CD4-positive, alpha-beta memory T cell (primary cell): ENCODE measurements at regions not wholly inside any gene's neighbourhood (a gene's known extent, or its start where the extent isn't known, plus 50 kb on each side); places are given as distances from the start of the nearest gene placed in this dataset.

Experiments used
- CTCF ChIA-PET: fragments of 350-600 bp; sonication (Branson Sonifier 250); formaldehyde crosslinking; loops from one replicate; lab custom pipeline; 2021; ENCODE audit warnings: inconsistent platforms; ENCODE audit not compliant: partially characterized antibody; lab: Charles Lee
- POLR2A ChIA-PET: fragments of 350-600 bp; sonication (Branson Sonifier 250); formaldehyde crosslinking; loops from one replicate; lab custom pipeline; 2021; ENCODE audit not compliant: partially characterized antibody; lab: Charles Lee
- DNase-seq, 5 donors: peaks; one replicate each; pipeline versions ENCODE4 v3.0.0 to v3.0.0-alpha.2; 2020 to 2022; ENCODE audit warnings: mixed read lengths in 1 of 5
- H3K27ac ChIP-seq: one replicate; pipeline ENCODE4 v1.7.0; 2013; ENCODE audit warnings: low read depth, low read length
- H3K27me3 ChIP-seq: 2 replicates; pipeline ENCODE4 v1.7.0; 2013; ENCODE audit warnings: mild to moderate bottlenecking, low read length, moderate library complexity; ENCODE audit not compliant: insufficient read depth
- H3K36me3 ChIP-seq: 2 replicates; pipeline ENCODE4 v1.7.0; 2013; ENCODE audit warnings: mild to moderate bottlenecking, low read length, moderate library complexity; ENCODE audit not compliant: insufficient read depth
- H3K4me1 ChIP-seq: 2 replicates; pipeline ENCODE4 v1.7.0; 2013; ENCODE audit warnings: mild to moderate bottlenecking, low read length, moderate library complexity; ENCODE audit not compliant: insufficient read depth
- H3K4me3 ChIP-seq, 2 donors: one replicate each; pipeline ENCODE4 v1.7.0; 2013; ENCODE audit warnings: low read length in 2 of 2, mild to moderate bottlenecking in 1 of 2
- H3K9me3 ChIP-seq, 2 donors: one replicate each; pipeline ENCODE4 v1.7.0; 2013; ENCODE audit warnings: low read length in 2 of 2, control low read depth in 1 of 2; ENCODE audit not compliant: control insufficient read depth in 1 of 2
- H3K27ac Mint-ChIP-seq, 7 donors: one replicate each; pipeline ENCODE4 v1.8.0; 2020 to 2021; ENCODE audit warnings: mixed read lengths in 7 of 7, mild to moderate bottlenecking in 6 of 7, inconsistent platforms in 3 of 7, moderate library complexity in 3 of 7
- H3K27me3 Mint-ChIP-seq, 2 donors: one replicate each; pipeline ENCODE4 v1.8.0; 2020 to 2021; ENCODE audit warnings: mixed read lengths in 2 of 2
- H3K36me3 Mint-ChIP-seq, 2 donors: one replicate each; pipeline ENCODE4 v1.8.0; 2020 to 2021; ENCODE audit warnings: mixed read lengths in 2 of 2, inconsistent platforms in 1 of 2, mild to moderate bottlenecking in 1 of 2
- H3K4me1 Mint-ChIP-seq, 4 donors: one replicate each; pipeline ENCODE4 v1.8.0; 2020 to 2021; ENCODE audit warnings: mixed read lengths in 4 of 4, mild to moderate bottlenecking in 1 of 4
- H3K4me3 Mint-ChIP-seq, 8 donors: one replicate each; pipeline ENCODE4 v1.8.0; 2020 to 2021; ENCODE audit warnings: mixed read lengths in 8 of 8, mild to moderate bottlenecking in 7 of 8, moderate library complexity in 6 of 8, inconsistent platforms in 3 of 8
- H3K9me3 Mint-ChIP-seq, 8 donors: one replicate each; pipeline ENCODE4 v1.8.0; 2020 to 2021; ENCODE audit warnings: mixed read lengths in 8 of 8, mild to moderate bottlenecking in 5 of 8, inconsistent platforms in 3 of 8, moderate library complexity in 1 of 8
- intact Hi-C: fragments of 100-400 bp; cut with micrococcal nuclease; formaldehyde crosslinking; loops from one replicate; pipeline ENCODE4 v1.15.1; 2023

DNA sequence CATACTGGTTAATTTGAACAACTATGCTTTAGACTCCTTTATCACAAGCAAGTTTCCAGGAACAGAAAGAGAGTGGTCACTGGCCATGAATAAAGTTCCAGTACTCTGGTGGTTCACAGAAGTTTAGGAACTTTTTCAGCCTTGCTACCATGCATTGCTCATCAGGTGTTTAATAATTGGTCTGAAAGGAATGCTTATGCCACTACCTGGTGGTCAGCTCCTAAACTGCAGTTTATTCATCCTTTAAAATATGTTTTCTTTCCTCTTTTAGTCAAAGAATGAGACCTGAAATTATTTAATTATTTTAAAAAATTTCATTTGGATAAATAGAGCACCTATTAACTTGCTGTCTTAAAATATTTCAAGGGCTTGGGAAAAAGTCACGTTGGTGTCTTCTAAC is 260.1 kb upstream of the OR4E1 start:
- peak in 2 of 5 donors; percentile 27 to 35 for DNase-seq
- H3K4me3 Mint-ChIP-seq = no peak overlapping the region
- H3K4me1 ChIP-seq = peaks cover 2% of the 10 kb centered on the region
- no peak overlapping the region for H3K4me3 ChIP-seq
- H3K27ac Mint-ChIP-seq = no peak overlapping the region
- H3K9me3 Mint-ChIP-seq = no peaks in the 10 kb centered on the region
- ChIA-PET CTCF (interaction anchor here (0.9 to 2.4 kb wide), 7 partner anchors 9 to 715 kb away, joined by 3 to 46 read pairs (median 4); no protein-coding TSS in a partner anchor), POLR2A (interaction anchor here (1.2 to 1.7 kb wide), 3 partner anchors 10 to 20 kb away, joined by 3 to 15 read pairs (median 4); no protein-coding TSS in a partner anchor)
- no peaks in the 10 kb centered on the region for H3K36me3 Mint-ChIP-seq
- H3K27ac ChIP-seq = no peak overlapping the region
- intact Hi-C loops = loop anchor here (1.0 to 2.0 kb wide), 2 partner anchors 15 to 65 kb away; no protein-coding TSS in a partner anchor
- H3K36me3 ChIP-seq = no peaks in the 10 kb centered on the region
- H3K4me1 Mint-ChIP-seq = peaks cover 0 to 8% (median 4%) of the 10 kb centered on the region in 4 donors
- no peaks in the 10 kb centered on the region for H3K9me3 ChIP-seq
- H3K27me3 ChIP-seq = no peaks in the 10 kb centered on the region
- peaks cover 0 to 2% of the 10 kb centered on the region in 2 donors for H3K27me3 Mint-ChIP-seq

DNA sequence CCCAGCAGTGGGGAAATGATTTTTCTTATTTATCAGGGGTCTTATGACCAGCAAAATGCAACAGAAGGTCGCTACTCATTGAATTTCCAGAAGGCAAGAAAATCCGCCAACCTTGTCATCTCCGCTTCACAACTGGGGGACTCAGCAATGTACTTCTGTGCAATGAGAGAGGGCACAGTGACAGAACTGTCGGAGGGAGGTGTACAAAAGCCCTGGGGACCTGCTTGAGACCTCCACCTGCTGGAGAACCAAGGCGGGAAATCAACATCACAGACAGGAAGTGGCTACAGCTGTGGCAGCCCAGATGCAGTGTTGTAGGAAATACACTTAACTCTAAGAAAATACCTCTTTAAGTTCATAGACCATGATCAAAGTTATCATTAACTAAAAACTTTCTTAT is 250.9 kb upstream of the OR4E1 start:
- Mint-ChIP-seq H3K36me3 (no peaks in the 10 kb centered on the region), H3K27ac (peak overlapping the region; percentile 69 to 96 (median 87)), H3K4me3 (peak overlapping the region; percentile 65 to 87 (median 78)), H3K4me1 (peaks cover 30 to 54% (median 43%) of the 10 kb centered on the region in 4 donors), H3K9me3 (peaks cover 0 to 2% (median 0%) of the 10 kb centered on the region in 8 donors), H3K27me3 (no peaks in the 10 kb centered on the region)
- Histone ChIP-seq H3K27me3 (no peaks in the 10 kb centered on the region), H3K9me3 (no peaks in the 10 kb centered on the region), H3K4me1 (peaks cover 60% of the 10 kb centered on the region), H3K27ac (peak overlapping the region; percentile 46), H3K36me3 (no peaks in the 10 kb centered on the region), H3K4me3 (peak overlapping the region in 1 of 2 donors; percentile 28)
- POLR2A ChIA-PET = interaction anchor here (1.2 to 3.4 kb wide), 2 partner anchors 9 to 613 kb away, joined by 4 to 12 read pairs; no protein-coding TSS in a partner anchor
- intact Hi-C loops = loop anchor here (1.0 to 2.0 kb wide), 3 partner anchors 11 to 56 kb away; no protein-coding TSS in a partner anchor
- DNase-seq = peak; percentile 61 to 82 (median 69)
- CTCF ChIA-PET = interaction anchor here (1.5 to 7.7 kb wide), 3 partner anchors 9 to 17 kb away, joined by 4 to 47 read pairs (median 5); no protein-coding TSS in a partner anchor

DNA sequence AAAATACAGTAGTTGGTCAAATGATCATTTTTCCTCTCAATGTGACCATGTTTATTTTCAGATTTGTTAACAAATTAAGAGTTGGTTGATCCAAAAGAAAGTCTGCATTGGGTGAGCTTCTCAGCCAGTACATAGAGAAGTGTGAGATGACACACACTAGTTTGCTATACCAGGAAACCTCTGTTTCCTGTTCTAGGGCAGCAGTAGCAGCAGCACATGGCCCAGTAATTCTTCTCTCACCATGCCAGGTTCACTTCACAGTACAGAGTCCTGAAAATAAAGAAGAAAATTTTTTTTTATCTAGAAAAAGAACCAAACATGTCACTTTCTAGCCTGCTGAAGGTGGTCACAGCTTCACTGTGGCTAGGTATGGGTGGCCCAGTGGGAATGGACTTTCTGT is 250.2 kb upstream of the OR4E1 start:
- peaks cover 32 to 58% (median 46%) of the 10 kb centered on the region in 4 donors for H3K4me1 Mint-ChIP-seq
- peak overlapping the region; percentile 67 to 96 (median 87) for H3K27ac Mint-ChIP-seq
- intact Hi-C loops = loop anchor here (1.0 to 2.0 kb wide), 3 partner anchors 11 to 55 kb away; no protein-coding TSS in a partner anchor
- H3K36me3 ChIP-seq = no peaks in the 10 kb centered on the region
- no peaks in the 10 kb centered on the region for H3K27me3 ChIP-seq
- CTCF ChIA-PET = interaction anchor here (1.0 to 7.7 kb wide), 4 partner anchors 11 to 646 kb away, joined by 4 to 47 read pairs (median 4); no protein-coding TSS in a partner anchor
- H3K36me3 Mint-ChIP-seq = no peaks in the 10 kb centered on the region
- H3K4me3 Mint-ChIP-seq = peak overlapping the region in 7 of 8 donors; percentile 65 to 87 (median 77)
- peak overlapping the region; percentile 46 for H3K27ac ChIP-seq
- H3K4me3 ChIP-seq = peak overlapping the region in 1 of 2 donors; percentile 28
- H3K9me3 Mint-ChIP-seq = peaks cover 0 to 2% (median 0%) of the 10 kb centered on the region in 8 donors
- no peaks in the 10 kb centered on the region for H3K27me3 Mint-ChIP-seq
- H3K4me1 ChIP-seq = peaks cover 66% of the 10 kb centered on the region
- POLR2A ChIA-PET = interaction anchor here (0.6 to 3.4 kb wide), 14 partner anchors 10 to 646 kb away, joined by 3 to 12 read pairs (median 3); no protein-coding TSS in a partner anchor
- no peaks in the 10 kb centered on the region for H3K9me3 ChIP-seq
- DNase-seq = peak; percentile 41 to 69 (median 48)

GRCh38 chr14:21921453-21921852 is 247.8 kb upstream of the OR4E1 start:
- H3K9me3 ChIP-seq = no peaks in the 10 kb centered on the region
- no peak overlapping the region for H3K4me3 ChIP-seq
- peaks cover 0 to 2% (median 0%) of the 10 kb centered on the region in 8 donors for H3K9me3 Mint-ChIP-seq
- DNase-seq = no peak
- ChIA-PET POLR2A (interaction anchor here (1.6 to 5.1 kb wide), 4 partner anchors 616 to 648 kb away, joined by 5 to 42 read pairs (median 12); no protein-coding TSS in a partner anchor), CTCF (interaction anchor here (0.8 to 7.7 kb wide), 5 partner anchors 9 to 629 kb away, joined by 3 to 47 read pairs (median 8); no protein-coding TSS in a partner anchor)
- H3K36me3 Mint-ChIP-seq = no peaks in the 10 kb centered on the region
- H3K4me1 ChIP-seq = peaks cover 80% of the 10 kb centered on the region
- intact Hi-C loops = no loop called here
- no peaks in the 10 kb centered on the region for H3K36me3 ChIP-seq
- peak overlapping the region in 1 of 8 donors; percentile 30 for H3K4me3 Mint-ChIP-seq
- H3K4me1 Mint-ChIP-seq = peaks cover 38 to 76% (median 53%) of the 10 kb centered on the region in 4 donors
- H3K27me3 Mint-ChIP-seq = no peaks in the 10 kb centered on the region
- H3K27ac Mint-ChIP-seq = peak overlapping the region in 5 of 7 donors; percentile 8 to 73 (median 41)
- no peak overlapping the region for H3K27ac ChIP-seq
- H3K27me3 ChIP-seq = no peaks in the 10 kb centered on the region

- Histone ChIP-seq H3K4me1 (peaks cover 64% of the 10 kb centered on the region), H3K4me3 (peak overlapping the region in 1 of 2 donors; percentile 0), H3K27me3 (no peaks in the 10 kb centered on the region), H3K9me3 (no peaks in the 10 kb centered on the region), H3K27ac (peak overlapping the region; percentile 35), H3K36me3 (no peaks in the 10 kb centered on the region)
- POLR2A ChIA-PET = interaction anchor here (0.8 to 5.1 kb wide), 12 partner anchors 16 to 652 kb away, joined by 3 to 42 read pairs (median 6); no protein-coding TSS in a partner anchor
- peaks cover 18 to 65% (median 38%) of the 10 kb centered on the region in 4 donors for H3K4me1 Mint-ChIP-seq
- H3K27ac Mint-ChIP-seq = peak overlapping the region; percentile 44 to 95 (median 58)
- intact Hi-C loops = loop anchor here (1.0 to 5.0 kb wide), 6 partner anchors 15 to 652 kb away; no protein-coding TSS in a partner anchor
- H3K4me3 Mint-ChIP-seq = peak overlapping the region; percentile 55 to 86 (median 82)
- H3K27me3 Mint-ChIP-seq = no peaks in the 10 kb centered on the region
- CTCF ChIA-PET = interaction anchor here (0.7 to 4.8 kb wide), 28 partner anchors 9 to 652 kb away, joined by 3 to 46 read pairs (median 4); no protein-coding TSS in a partner anchor
- no peaks in the 10 kb centered on the region for H3K36me3 Mint-ChIP-seq
- H3K9me3 Mint-ChIP-seq = peaks cover 0 to 2% (median 0%) of the 10 kb centered on the region in 8 donors
- peak; percentile 52 to 63 (median 60) for DNase-seq
Observed at GRCh38 chr14:21917699-21918436, 244.2 kb upstream of the OR4E1 start.

GRCh38 chr14:21915826-21916225 is 242.2 kb upstream of the OR4E1 start:
- peaks cover 53% of the 10 kb centered on the region for H3K4me1 ChIP-seq
- Mint-ChIP-seq H3K4me1 (peaks cover 17 to 61% (median 36%) of the 10 kb centered on the region in 4 donors), H3K36me3 (no peaks in the 10 kb centered on the region), H3K27ac (peak overlapping the region in 6 of 7 donors; percentile 29 to 85 (median 66)), H3K4me3 (peak overlapping the region in 2 of 8 donors; percentile 43 to 57), H3K27me3 (no peaks in the 10 kb centered on the region), H3K9me3 (no peaks in the 10 kb centered on the region)
- ChIA-PET CTCF (interaction anchor here (0.6 to 4.9 kb wide), 7 partner anchors 14 to 1038 kb away, joined by 3 to 30 read pairs (median 20); no protein-coding TSS in a partner anchor), POLR2A (interaction anchor here (1.1 kb wide), 1 partner anchor 641 kb away, joined by 3 read pairs; no protein-coding TSS in a partner anchor)
- no peaks in the 10 kb centered on the region for H3K36me3 ChIP-seq
- no peaks in the 10 kb centered on the region for H3K27me3 ChIP-seq
- no peak for DNase-seq
- no peaks in the 10 kb centered on the region for H3K9me3 ChIP-seq
- H3K27ac ChIP-seq = no peak overlapping the region
- intact Hi-C loops = loop anchor here (2.0 to 5.0 kb wide), 2 partner anchors 63 to 581 kb away; no protein-coding TSS in a partner anchor
- H3K4me3 ChIP-seq = no peak overlapping the region
